HepG2 (cell line): ENCODE measurements at regions not wholly inside any gene's neighbourhood (a gene's known extent, or its start where the extent isn't known, plus 50 kb on each side); places are given as distances from the start of the nearest gene placed in this dataset.

ENCODE experiments used
- ATAC-seq: fragments of 200-7000 bp; cut with Tn5 transposase; 3 replicates; pipeline ENCODE4 v1.9.1; 2020; ENCODE audit warnings: mild to moderate bottlenecking, moderate library complexity
- BruUV-seq: library from RNA; stranded (reverse); fragments of 400-500 nt; replicated peaks from 2 replicates; lab custom pipeline; 2021; lab: Mats Ljungman, UMichigan
- CTCF ChIA-PET: fragments of 300-600 bp; formaldehyde crosslinking; extraction: SDS; loops from one replicate; lab custom pipeline; 2021; ENCODE audit warnings: low total read pairs, inconsistent platforms, low intra/inter-chr PET ratio; lab: Yijun Ruan, JAX
- POLR2A ChIA-PET: fragments of 350-600 bp; sonication (Branson Sonifier 250); formaldehyde crosslinking; loops from one replicate; lab custom pipeline; 2020; ENCODE audit warnings: antibody characterized with exemption, inconsistent platforms; lab: Yijun Ruan, JAX
- DNase-seq: peaks from one replicate; pipeline ENCODE4 v3.0.0-alpha.2; 2015; ENCODE audit warnings: low spot score
- FAIRE-seq: peaks from 3 replicates; lab custom pipeline; 2011; peaks lifted over from hg19 to GRCh38; lab: Jason Lieb, UNC
- H2AFZ ChIP-seq: one replicate; pipeline ENCODE4 v1.6.1; 2011; ENCODE audit warnings: low read length, inconsistent platforms
- H3K27ac ChIP-seq: fragments of 300-600 bp; 3 replicates; pipeline ENCODE4 v1.8.0; 2011; ENCODE audit warnings: mixed run types, mild to moderate bottlenecking, mixed read lengths, low read length, inconsistent platforms; ENCODE audit not compliant: insufficient read depth; ENCODE audit errors: extremely low read length
- H3K27me3 ChIP-seq, 2 experiments: fragments of 200-600 bp in 1 of 2; 2 replicates in 1 of 2; 3 replicates in 1 of 2; pipeline versions ENCODE4 v1.6.0 to v1.8.0; 2011; ENCODE audit warnings: low read length in 2 of 2, mild to moderate bottlenecking in 2 of 2, moderate library complexity in 2 of 2, inconsistent platforms in 1 of 2; ENCODE audit not compliant: insufficient read depth in 2 of 2, control insufficient read depth in 1 of 2
- H3K36me3 ChIP-seq, 2 experiments: fragments of 200-600 bp in 1 of 2; replicated peaks in 1 of 2; 2 replicates in 1 of 2; 3 replicates in 1 of 2; pipeline versions ENCODE4 v1.5.1 to v1.8.0; 2011; ENCODE audit warnings: low read length in 2 of 2, inconsistent platforms in 1 of 2; ENCODE audit not compliant: insufficient read depth in 2 of 2, control insufficient read depth in 1 of 2
- H3K4me1 ChIP-seq: 2 replicates; pipeline ENCODE4 v1.5.1; 2012; ENCODE audit warnings: low read length, inconsistent platforms; ENCODE audit not compliant: insufficient read depth
- H3K4me2 ChIP-seq: 2 replicates; pipeline ENCODE4 v1.6.0; 2011; ENCODE audit warnings: low read depth, low read length, inconsistent platforms
- H3K4me3 ChIP-seq, 3 experiments: fragments of 200-600 bp in 1 of 3; sonication (generic), shearing (Covaris generic) in 1 of 3; replicated peaks in 1 of 3; 2 replicates each; pipeline ENCODE4 v1.5.1; 2011 to 2016; ENCODE audit warnings: low read length in 3 of 3, inconsistent platforms in 2 of 3, low read depth in 2 of 3, mild to moderate bottlenecking in 2 of 3, control low read depth in 1 of 3, mixed read lengths in 1 of 3; ENCODE audit not compliant: insufficient read depth in 1 of 3
- H3K79me2 ChIP-seq: one replicate; pipeline ENCODE4 v1.6.1; 2011; ENCODE audit warnings: low read length, inconsistent platforms; ENCODE audit not compliant: insufficient read depth
- H3K9ac ChIP-seq: 2 replicates; pipeline ENCODE4 v1.6.0; 2011; ENCODE audit warnings: mild to moderate bottlenecking, low read depth, low read length, inconsistent platforms; ENCODE audit not compliant: insufficient read depth
- H3K9me3 ChIP-seq: 2 replicates; pipeline ENCODE4 v1.5.1; 2012; ENCODE audit warnings: mild to moderate bottlenecking, low read length
- H4K20me1 ChIP-seq: 2 replicates; pipeline ENCODE4 v1.6.0; 2011; ENCODE audit warnings: inconsistent platforms, mild to moderate bottlenecking, low read length, moderate library complexity; ENCODE audit not compliant: insufficient read depth
- ADNP ChIP-seq: sonication (generic); formaldehyde crosslinking; IDR thresholded peaks from 2 replicates; pipeline ENCODE4 v1.4.0; 2020; ENCODE audit warnings: missing genetic modification reagents
- EZH2 ChIP-seq: conservative IDR thresholded peaks from 2 replicates; pipeline ENCODE4 v1.6.1; 2012; ENCODE audit warnings: mild to moderate bottlenecking, low read depth, low read length, moderate library complexity
- HNRNPK ChIP-seq: fragments of 200-400 bp; formaldehyde crosslinking; IDR thresholded peaks from 2 replicates; pipeline ENCODE4 v1.6.1; 2018; ENCODE audit warnings: low read length, low read depth, moderate library complexity, mild to moderate bottlenecking; ENCODE audit not compliant: poor library complexity, severe bottlenecking
- PCBP2 ChIP-seq: fragments of 200-400 bp; formaldehyde crosslinking; optimal IDR thresholded peaks from 2 replicates; pipeline ENCODE3; 2018; ENCODE audit warnings: low read length, low read depth; ENCODE audit not compliant: poor library complexity, severe bottlenecking
- RAD21 ChIP-seq: fragments of 450-650 bp; formaldehyde crosslinking; IDR thresholded peaks from 2 replicates; pipeline ENCODE4 v1.5.0; 2020; ENCODE audit warnings: mild to moderate bottlenecking
- ZKSCAN1 ChIP-seq: fragments of 150-350 bp; IDR thresholded peaks from 2 replicates; pipeline ENCODE4 v1.6.1; 2014; ENCODE audit warnings: low read length
- ZNF232 ChIP-seq: sonication (generic); formaldehyde crosslinking; IDR thresholded peaks from 2 replicates; pipeline ENCODE4 v1.4.0; 2020; ENCODE audit warnings: missing genetic modification reagents, borderline replicate concordance
- ZNF354B ChIP-seq: sonication (generic); formaldehyde crosslinking; IDR thresholded peaks from 2 replicates; pipeline ENCODE4 v1.8.0; 2022; ENCODE audit warnings: mild to moderate bottlenecking, missing genetic modification reagents
- ZNF660 ChIP-seq: sonication (generic); formaldehyde crosslinking; IDR thresholded peaks from 2 replicates; pipeline ENCODE4 v1.5.1; 2020; ENCODE audit warnings: mild to moderate bottlenecking, low read depth, missing genetic modification reagents, borderline replicate concordance
- WGBS: methylation state at CpG from one replicate; pipeline ENCODE4 v1.1.6; 2017; ENCODE audit warnings: low lambda C conversion rate; 5-methylcytosine and 5-hydroxymethylcytosine counted together
- in situ Hi-C: cut with HindIII; loops from 2 replicates; pipeline ENCODE4 v1.10.0; 2017; ENCODE audit warnings: low pct_unique_long_range_greater_than_20kb; ENCODE audit not compliant: extremely low pct_ligation_motif_present
- intact Hi-C: fragments of 100-400 bp; cut with micrococcal nuclease; formaldehyde crosslinking; loops from one replicate; pipeline ENCODE4 v1.10.0; 2022; ENCODE audit not compliant: unreplicated experiment
- TF ChIP-seq, protein P1 (sequence below): sonication (generic); formaldehyde crosslinking; IDR thresholded peaks from 2 replicates; pipeline ENCODE4 v1.8.0; 2022; ENCODE audit warnings: missing genetic modification reagents, mild to moderate bottlenecking, inconsistent platforms, borderline replicate concordance

DNA sequence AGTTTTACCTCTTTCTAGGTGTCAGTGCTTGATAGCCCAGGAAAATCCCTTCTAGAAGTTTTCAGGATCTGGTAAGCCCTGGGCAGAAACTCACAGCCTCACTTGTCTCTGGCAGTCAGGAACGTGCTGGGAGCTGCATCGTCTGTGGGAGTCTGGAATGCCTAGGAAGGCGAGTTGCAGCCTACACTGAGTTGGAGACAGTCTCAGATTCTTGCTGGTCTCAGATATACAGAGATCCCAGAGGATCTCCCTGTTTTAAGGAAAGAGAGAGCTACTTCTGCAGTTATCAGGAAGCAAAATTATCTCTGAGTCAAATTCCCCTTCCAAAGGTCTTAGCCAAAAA lies 104.4 kb upstream of the CDC42EP3 start:
- Histone ChIP-seq H3K4me2 (no peak overlapping the region), H3K9ac (no peak overlapping the region), H4K20me1 (no peaks in the 10 kb centered on the region), H3K79me2 (no peaks in the 10 kb centered on the region), H2AFZ (no peak overlapping the region), H3K4me3 (no peak overlapping the region), H3K36me3 (no peaks in the 10 kb centered on the region), H3K27ac (no peak overlapping the region), H3K4me1 (no peaks in the 10 kb centered on the region), H3K9me3 (no peaks in the 10 kb centered on the region), H3K27me3 (peaks cover 0 to 28% of the 10 kb centered on the region in 2 experiments; a peak in 3 of 5 replicates)
- intact Hi-C loops: no loop called here
- POLR2A ChIA-PET: no interaction called here
- no TSS peak for BruUV-seq
- WGBS: 3% methylated on average over 3 of the region's 3 CpGs
- in situ Hi-C loops: no loop called here
- FAIRE-seq (no peak), DNase-seq (no peak), ATAC-seq (no peak)
- CTCF ChIA-PET: no interaction called here
- TF ChIP-seq ZNF232 (CRISPR knock-in tag) (no peak), ADNP (CRISPR knock-in tag) (no peak), EZH2 (no peak), ZNF660 (CRISPR knock-in tag) (no peak), ZKSCAN1 (no peak), ZNF354B (no peak), HNRNPK (no peak), PCBP2 (no peak), RAD21 (CRISPR knock-in tag) (no peak)
- TF ChIP-seq, protein P1, sequence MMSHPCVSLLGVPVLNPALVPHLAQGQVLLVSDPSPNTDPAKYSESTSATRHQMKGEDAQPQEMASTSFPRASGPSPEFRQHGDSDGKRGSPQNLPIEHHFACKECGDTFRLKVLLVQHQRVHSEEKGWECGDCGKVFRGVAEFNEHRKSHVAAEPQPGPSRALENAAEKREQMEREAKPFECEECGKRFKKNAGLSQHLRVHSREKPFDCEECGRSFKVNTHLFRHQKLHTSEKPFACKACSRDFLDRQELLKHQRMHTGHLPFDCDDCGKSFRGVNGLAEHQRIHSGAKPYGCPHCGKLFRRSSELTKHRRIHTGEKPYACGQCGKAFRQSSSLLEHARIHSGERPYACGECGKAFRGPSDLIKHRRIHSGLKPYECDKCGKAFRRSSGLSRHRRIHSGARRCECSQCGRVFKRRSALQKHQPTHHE: no peak
